ENCODE measurements at regions not wholly inside any gene's neighbourhood (a gene's known extent, or its start where the extent isn't known, plus 50 kb on each side); places are given as distances from the start of the nearest gene placed in this dataset.

DNA sequence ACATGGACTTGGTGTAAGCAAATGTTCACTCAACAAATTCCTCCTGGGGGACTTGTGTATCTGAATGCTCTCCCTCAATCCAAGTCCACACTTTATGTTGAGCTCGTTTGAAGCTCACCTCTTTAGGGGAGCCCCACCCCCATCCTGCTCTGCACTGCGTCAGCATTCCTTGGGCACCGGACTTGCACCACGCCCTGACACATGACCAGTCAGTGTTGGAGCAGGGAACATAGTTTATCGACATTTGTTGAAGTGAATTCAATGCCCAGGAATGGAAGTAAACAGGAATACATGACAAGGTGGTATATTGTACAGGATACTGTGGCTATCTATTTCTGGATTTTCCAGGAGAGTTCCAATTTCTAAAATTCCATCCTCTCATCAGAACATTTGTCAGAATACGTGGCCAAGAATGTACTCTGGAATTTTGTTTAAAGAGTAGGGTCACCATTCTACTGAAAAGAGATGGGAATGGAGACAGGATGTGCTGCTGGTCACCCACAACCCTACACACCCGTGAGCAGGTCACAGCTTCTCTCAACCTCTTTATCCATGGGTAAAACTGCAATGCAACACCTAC is 60.0 kb upstream of the LNX1 start:
- no peaks in the 10 kb centered on the region for H3K9me3 Mint-ChIP-seq (ENCODE audit: low read depth)
- no peak for TF ChIP-seq CTCF (IDR thresholded peaks at IDR 0.05; ENCODE audit: unreplicated experiment)
- no peaks in the 10 kb centered on the region for H3K36me3 Mint-ChIP-seq (ENCODE audit: insufficient read depth)
- H3K4me3 Mint-ChIP-seq (ENCODE audit: low read depth), result no peak overlapping the region
- no peaks in the 10 kb centered on the region for H3K27me3 Mint-ChIP-seq
- no peak overlapping the region for H3K27ac Mint-ChIP-seq
- DNase-seq (ENCODE audit: low spot score, unreplicated experiment), result no peak
- H3K4me1 Mint-ChIP-seq (ENCODE audit: low read depth), result peaks cover 19% of the 10 kb centered on the region

DNA sequence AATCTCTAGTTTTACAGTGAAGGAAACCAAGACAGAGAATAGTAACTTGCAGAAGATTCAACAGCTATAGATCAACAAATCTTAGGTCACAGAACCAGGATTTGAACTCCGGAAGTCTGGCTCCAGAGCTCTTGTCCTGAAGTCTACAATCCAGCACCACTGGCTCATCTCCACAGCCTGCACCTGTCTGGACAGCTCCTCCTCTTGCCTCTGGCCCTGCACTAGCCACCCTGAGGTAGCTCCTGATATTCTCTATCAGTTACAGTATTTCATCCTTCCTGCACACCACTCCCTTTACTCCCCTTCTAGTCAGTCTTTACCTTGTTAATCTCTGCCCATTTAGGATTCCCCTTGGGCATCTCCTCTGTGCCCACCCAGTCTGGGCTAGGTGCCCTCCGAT is 58.1 kb upstream of the LNX1 start:
- DNase-seq (ENCODE audit: low spot score, unreplicated experiment), result no peak
- Mint-ChIP-seq H3K36me3 (ENCODE audit: insufficient read depth) (no peaks in the 10 kb centered on the region), H3K27ac (no peak overlapping the region), H3K27me3 (no peaks in the 10 kb centered on the region), H3K4me3 (ENCODE audit: low read depth) (no peak overlapping the region), H3K4me1 (ENCODE audit: low read depth) (peaks cover 25% of the 10 kb centered on the region), H3K9me3 (ENCODE audit: low read depth) (no peaks in the 10 kb centered on the region)
- TF ChIP-seq CTCF (IDR thresholded peaks at IDR 0.05; ENCODE audit: unreplicated experiment), result no peak

- Mint-ChIP-seq H3K36me3 (ENCODE audit: insufficient read depth) (no peaks in the 10 kb centered on the region), H3K27ac (no peak overlapping the region), H3K27me3 (no peaks in the 10 kb centered on the region), H3K4me3 (ENCODE audit: low read depth) (no peak overlapping the region), H3K4me1 (ENCODE audit: low read depth) (peaks cover 12% of the 10 kb centered on the region), H3K9me3 (ENCODE audit: low read depth) (no peaks in the 10 kb centered on the region)
- TF ChIP-seq CTCF (IDR thresholded peaks at IDR 0.05; ENCODE audit: unreplicated experiment), result no peak
- DNase-seq (ENCODE audit: low spot score, unreplicated experiment), result no peak
Observed at GRCh38 chr4:53647547-53647946, 56.3 kb upstream of the LNX1 start.

- no peak for DNase-seq (ENCODE audit: low spot score, unreplicated experiment)
- no peak for TF ChIP-seq CTCF (IDR thresholded peaks at IDR 0.05; ENCODE audit: unreplicated experiment)
- H3K9me3 Mint-ChIP-seq (ENCODE audit: low read depth), result no peaks in the 10 kb centered on the region
- no peak overlapping the region for H3K4me3 Mint-ChIP-seq (ENCODE audit: low read depth)
- no peaks in the 10 kb centered on the region for H3K27me3 Mint-ChIP-seq
- H3K4me1 Mint-ChIP-seq (ENCODE audit: low read depth), result peaks cover 10% of the 10 kb centered on the region
- H3K27ac Mint-ChIP-seq, result no peak overlapping the region
- no peaks in the 10 kb centered on the region for H3K36me3 Mint-ChIP-seq (ENCODE audit: insufficient read depth)
Observed at GRCh38 chr4:53646795-53647194, 55.5 kb upstream of the LNX1 start.

- TF ChIP-seq CTCF (IDR thresholded peaks at IDR 0.05; ENCODE audit: unreplicated experiment), result no peak
- no peaks in the 10 kb centered on the region for H3K36me3 Mint-ChIP-seq (ENCODE audit: insufficient read depth)
- H3K27ac Mint-ChIP-seq, result no peak overlapping the region
- no peak overlapping the region for H3K4me3 Mint-ChIP-seq (ENCODE audit: low read depth)
- no peak for DNase-seq (ENCODE audit: low spot score, unreplicated experiment)
- H3K4me1 Mint-ChIP-seq (ENCODE audit: low read depth), result peaks cover 25% of the 10 kb centered on the region
- no peaks in the 10 kb centered on the region for H3K27me3 Mint-ChIP-seq
- no peaks in the 10 kb centered on the region for H3K9me3 Mint-ChIP-seq (ENCODE audit: low read depth)
Observed at GRCh38 chr4:53645108-53645507, 53.8 kb upstream of the LNX1 start.
